GM12865 (cell line): ENCODE measurements at regions not wholly inside any gene's neighbourhood (a gene's known extent, or its start where the extent isn't known, plus 50 kb on each side); places are given as distances from the start of the nearest gene placed in this dataset.
"Not testable (repeated sequence)": the region's sequence is repeated elsewhere in the genome, so short reads cannot be mapped to it uniquely, and the experiment has no call there.

Experiments
- DNase-seq: peaks from one replicate; pipeline ENCODE4 v3.0.0; 2010; ENCODE audit warnings: low read depth
- H3K4me3 ChIP-seq: 2 replicates; pipeline ENCODE4 v1.5.1; 2011; ENCODE audit warnings: mild to moderate bottlenecking, low read depth, low read length, control low read depth
- TF ChIP-seq, protein P1 (sequence below): IDR thresholded peaks from 2 replicates; pipeline ENCODE4 v1.5.1; 2011; ENCODE audit warnings: low read length, control low read depth, low read depth, inconsistent platforms; ENCODE audit not compliant: insufficient read depth; ENCODE audit errors: missing control alignments

DNA sequence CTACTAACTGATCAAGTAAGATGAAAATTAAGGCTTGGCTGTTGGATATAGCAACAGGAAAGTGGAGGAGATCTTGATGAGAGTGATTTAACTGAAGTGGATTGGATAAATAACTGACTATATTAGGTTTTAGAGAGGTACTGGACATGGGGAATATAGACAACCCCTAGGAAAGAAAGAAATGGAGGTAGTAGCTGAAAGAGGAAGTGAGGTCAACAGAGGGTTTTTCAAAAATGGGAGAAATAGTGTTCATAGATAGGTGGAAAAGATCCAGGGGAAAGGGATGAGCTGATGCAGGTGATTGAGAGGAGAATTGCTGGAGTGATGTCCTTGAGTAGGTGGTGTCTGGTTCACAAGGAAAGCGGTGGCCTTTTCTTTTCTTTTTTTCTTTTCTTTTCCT is 69.9 kb upstream of the PSME4 start:
- no peak overlapping the region for H3K4me3 ChIP-seq
- TF ChIP-seq, protein P1, sequence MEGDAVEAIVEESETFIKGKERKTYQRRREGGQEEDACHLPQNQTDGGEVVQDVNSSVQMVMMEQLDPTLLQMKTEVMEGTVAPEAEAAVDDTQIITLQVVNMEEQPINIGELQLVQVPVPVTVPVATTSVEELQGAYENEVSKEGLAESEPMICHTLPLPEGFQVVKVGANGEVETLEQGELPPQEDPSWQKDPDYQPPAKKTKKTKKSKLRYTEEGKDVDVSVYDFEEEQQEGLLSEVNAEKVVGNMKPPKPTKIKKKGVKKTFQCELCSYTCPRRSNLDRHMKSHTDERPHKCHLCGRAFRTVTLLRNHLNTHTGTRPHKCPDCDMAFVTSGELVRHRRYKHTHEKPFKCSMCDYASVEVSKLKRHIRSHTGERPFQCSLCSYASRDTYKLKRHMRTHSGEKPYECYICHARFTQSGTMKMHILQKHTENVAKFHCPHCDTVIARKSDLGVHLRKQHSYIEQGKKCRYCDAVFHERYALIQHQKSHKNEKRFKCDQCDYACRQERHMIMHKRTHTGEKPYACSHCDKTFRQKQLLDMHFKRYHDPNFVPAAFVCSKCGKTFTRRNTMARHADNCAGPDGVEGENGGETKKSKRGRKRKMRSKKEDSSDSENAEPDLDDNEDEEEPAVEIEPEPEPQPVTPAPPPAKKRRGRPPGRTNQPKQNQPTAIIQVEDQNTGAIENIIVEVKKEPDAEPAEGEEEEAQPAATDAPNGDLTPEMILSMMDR, result no peak
- DNase-seq, result no peak

DNA sequence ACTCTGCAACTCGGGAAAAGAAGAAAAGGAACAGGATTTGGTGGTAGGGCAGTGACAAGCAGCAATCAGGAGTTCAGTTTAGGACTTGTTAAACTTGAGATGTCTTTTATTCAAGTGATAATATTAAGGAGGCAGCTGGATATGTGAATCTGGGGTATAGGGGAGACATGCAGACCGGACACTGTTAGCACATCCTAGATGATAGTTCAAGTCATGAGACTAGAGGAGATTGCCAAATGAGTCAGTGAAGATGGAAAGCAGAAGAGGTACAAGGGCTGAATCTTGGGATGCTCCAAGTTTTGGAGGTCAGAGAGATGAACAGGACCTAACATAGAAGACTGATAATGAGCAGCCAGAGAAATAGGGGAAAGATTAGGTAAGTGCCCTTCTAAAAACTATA is 69.5 kb upstream of the PSME4 start:
- H3K4me3 ChIP-seq, result no peak overlapping the region
- no peak for DNase-seq
- TF ChIP-seq, protein P1, result no peak

DNA sequence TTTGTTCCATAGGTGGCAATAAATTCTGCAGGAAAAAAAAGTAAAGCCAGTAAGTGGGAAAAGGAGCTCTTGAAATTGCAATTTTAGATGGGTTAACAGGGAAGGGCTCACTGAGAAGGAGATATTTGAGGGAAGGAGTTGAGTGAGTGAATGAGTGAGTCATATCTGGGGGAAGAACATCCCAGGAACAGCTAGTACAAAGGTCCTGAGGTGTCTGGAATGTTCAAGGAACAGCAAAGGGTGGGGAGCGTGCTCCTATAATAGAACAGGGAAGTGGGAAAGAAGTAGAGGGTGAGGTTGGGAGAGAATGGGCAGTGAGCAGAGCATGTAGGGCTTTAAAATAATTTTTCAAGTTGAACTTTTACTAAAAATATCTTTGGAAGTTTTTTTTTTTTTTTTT is 68.0 kb upstream of the PSME4 start:
- no peak overlapping the region for H3K4me3 ChIP-seq
- DNase-seq, result no peak
- TF ChIP-seq, protein P1, result no peak

DNA sequence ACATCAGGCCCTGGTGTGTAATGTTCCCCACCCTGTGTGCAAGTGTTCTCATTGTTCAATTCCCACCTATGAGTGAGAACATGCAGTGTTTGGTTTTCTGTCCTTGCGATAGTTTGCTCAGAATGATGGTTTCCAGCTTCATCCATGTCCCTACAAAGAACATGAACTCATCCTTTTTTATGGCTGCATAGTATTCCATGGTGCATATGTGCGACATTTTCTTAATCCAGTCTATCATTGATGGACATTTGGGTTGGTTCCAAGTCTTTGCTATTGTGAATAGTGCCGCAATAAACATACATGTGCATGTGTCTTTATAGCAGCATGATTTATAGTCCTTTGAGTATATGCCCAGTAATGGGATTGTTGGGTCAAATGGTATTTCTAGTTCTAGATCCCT is 60.5 kb upstream of the PSME4 start:
- DNase-seq, H3K4me3 ChIP-seq: not testable (repeated sequence)

DNA sequence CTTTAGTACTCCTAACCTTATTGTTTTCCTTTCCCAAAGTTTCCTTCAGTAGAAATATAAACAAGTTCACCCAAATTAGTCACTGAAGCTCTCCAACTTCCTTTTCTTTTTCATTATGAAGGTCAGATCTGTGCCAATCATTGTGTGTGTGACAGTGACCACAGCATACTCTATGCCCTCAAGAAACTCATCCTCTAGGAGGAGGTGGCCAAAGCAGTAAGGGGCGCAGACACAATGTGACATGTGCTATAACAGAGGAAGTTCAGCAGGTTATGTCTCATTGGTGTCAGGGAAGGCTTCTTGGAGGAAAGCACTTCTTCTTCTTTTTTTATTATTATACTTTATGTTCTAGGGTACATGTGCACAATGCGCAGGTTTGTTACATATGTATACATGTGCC is 60.0 kb upstream of the PSME4 start:
- no peak for DNase-seq
- no peak overlapping the region for H3K4me3 ChIP-seq
- TF ChIP-seq, protein P1, result no peak

DNA sequence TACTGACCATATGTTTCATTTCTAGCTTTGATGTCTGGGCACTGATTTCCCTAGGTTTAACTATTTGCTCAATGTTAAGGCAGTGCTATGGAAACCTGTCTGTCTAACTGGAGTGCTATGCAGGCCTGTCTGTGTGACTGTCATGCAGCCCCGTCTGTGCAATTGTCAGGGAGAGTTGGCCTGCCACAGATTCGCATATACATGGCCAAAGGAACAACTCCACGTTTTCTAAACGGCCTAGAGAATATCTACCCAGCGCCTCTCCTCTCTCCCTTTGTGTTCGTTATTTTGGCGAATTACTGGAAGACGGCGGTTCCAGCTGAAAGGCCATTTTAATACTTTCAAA is 59.6 kb upstream of the PSME4 start:
- no peak for DNase-seq
- TF ChIP-seq, protein P1, result no peak
- no peak overlapping the region for H3K4me3 ChIP-seq

DNA sequence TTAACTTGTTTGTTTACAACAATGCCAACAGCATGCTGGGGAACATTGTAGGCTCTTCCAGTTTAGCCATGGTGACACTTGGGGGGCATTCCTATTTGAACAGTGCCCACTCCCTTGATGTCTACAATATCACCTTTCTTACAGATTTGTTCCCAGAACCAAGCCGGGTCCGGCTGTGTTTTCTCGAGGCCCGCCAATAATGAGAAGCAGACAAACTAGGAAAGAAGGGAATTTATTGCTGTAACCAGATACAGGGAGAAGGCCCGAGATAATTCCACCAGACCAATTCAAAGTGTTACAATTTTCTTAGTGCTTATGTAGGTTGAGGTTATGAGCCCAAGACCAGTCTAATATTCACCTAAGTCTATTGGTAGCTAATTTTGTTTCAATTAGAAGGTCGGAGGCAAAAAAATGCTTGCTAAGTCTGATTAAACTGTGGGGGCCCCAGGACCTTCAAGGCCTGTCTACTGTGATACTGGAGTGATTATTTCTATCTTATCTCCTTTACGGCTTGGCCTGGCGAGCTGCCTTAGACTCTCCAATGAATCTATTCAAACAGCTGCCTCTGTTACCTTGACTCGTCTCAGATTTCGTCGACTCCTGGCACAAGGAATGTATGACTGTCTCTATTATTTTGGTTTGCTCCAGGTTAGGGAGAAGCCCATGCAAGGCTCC is 59.1 kb upstream of the PSME4 start:
- no peak overlapping the region for H3K4me3 ChIP-seq
- TF ChIP-seq, protein P1, result no peak
- DNase-seq, result no peak

DNA sequence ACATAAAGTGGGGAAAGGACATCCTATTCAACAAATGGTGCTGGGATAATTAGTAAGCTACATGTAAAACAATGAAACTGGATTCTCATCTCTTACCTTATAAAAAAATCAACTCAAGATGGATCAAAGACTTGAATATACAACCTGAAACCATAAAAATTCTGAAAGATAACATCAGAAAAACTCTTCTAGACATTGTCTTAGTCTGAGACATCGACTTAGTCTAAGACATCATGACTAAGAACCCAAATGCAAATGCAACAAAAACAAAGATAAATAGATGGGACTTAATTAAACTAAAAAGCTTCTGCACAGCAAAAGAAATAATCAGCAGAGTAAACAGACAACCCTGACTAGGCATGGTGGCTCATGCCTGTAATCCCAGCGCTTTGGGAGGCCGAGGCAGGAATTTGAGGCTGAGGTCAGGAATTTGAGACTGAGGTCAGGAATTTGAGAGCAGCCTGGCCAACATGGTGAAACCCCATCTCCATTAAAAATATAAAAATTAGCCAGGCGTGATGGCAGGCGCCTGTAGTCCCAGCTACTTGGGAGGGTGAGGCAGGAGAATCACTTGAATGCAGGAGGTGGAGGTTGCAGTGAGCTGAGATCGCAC is 54.8 kb upstream of the PSME4 start:
- not testable (repeated sequence) for DNase-seq, H3K4me3 ChIP-seq
